K562 (cell line): ENCODE measurements at regions not wholly inside any gene's neighbourhood (a gene's known extent, or its start where the extent isn't known, plus 50 kb on each side); places are given as distances from the start of the nearest gene placed in this dataset.

Source experiments
- ATAC-seq: fragments of 200-7000 bp; cut with Tn5 transposase; 3 replicates; pipeline ENCODE4 v1.9.1; 2020; ENCODE audit warnings: moderate library complexity
- BruUV-seq: library from RNA; stranded (reverse); fragments of 400-500 nt; replicated peaks from 2 replicates; lab custom pipeline; 2021; lab: Mats Ljungman, UMichigan
- CTCF ChIA-PET: fragments of 300-600 bp; formaldehyde crosslinking; extraction: SDS; loops from one replicate; lab custom pipeline; 2021; ENCODE audit warnings: low intra/inter-chr PET ratio; lab: Yijun Ruan, JAX
- POLR2A ChIA-PET: fragments of 300-600, 350-650 bp; sonication (Branson Sonifier 250); formaldehyde crosslinking; extraction: SDS; loops from one replicate; lab custom pipeline; 2021; ENCODE audit warnings: antibody characterized with exemption, inconsistent platforms; lab: Yijun Ruan, JAX
- DNase-seq, 4 experiments: peaks; one replicate each; pipeline versions ENCODE4 v3.0.0 to v3.0.0-alpha.2; 2011 to 2018; ENCODE audit warnings: low spot score in 3 of 4, mixed read lengths in 3 of 4; ENCODE audit errors: extremely low read depth in 1 of 4
- FAIRE-seq: peaks from 2 replicates; lab custom pipeline; 2011; peaks lifted over from hg19 to GRCh38; lab: Jason Lieb, UNC
- H2AFZ ChIP-seq: 2 replicates; pipeline ENCODE4 v1.6.0; 2011; ENCODE audit warnings: low read depth, low read length, control low read depth, inconsistent platforms
- H3K27ac ChIP-seq: fragments of 200-600 bp; 3 replicates; pipeline ENCODE4 v1.8.0; 2011; ENCODE audit warnings: low read depth, mild to moderate bottlenecking, control low read depth, inconsistent platforms, low read length, moderate library complexity, mixed read lengths; ENCODE audit errors: extremely low read depth
- H3K27me3 ChIP-seq, 2 experiments: fragments of 300-600 bp in 1 of 2; 2 replicates in 1 of 2; 3 replicates in 1 of 2; pipeline versions ENCODE4 v1.6.0 to v1.8.0; 2011; ENCODE audit warnings: inconsistent platforms in 2 of 2, low read length in 2 of 2, mild to moderate bottlenecking in 1 of 2, mixed read lengths in 1 of 2, moderate library complexity in 1 of 2; ENCODE audit not compliant: control insufficient read depth in 2 of 2, insufficient read depth in 2 of 2
- H3K36me3 ChIP-seq: fragments of 300-600 bp; 3 replicates; pipeline ENCODE4 v1.8.0; 2011; ENCODE audit warnings: mild to moderate bottlenecking, low read length, inconsistent platforms; ENCODE audit not compliant: control insufficient read depth, insufficient read depth
- H3K4me1 ChIP-seq, 2 experiments: fragments of 200-600 bp in 1 of 2; replicated peaks in 1 of 2; 2 replicates in 1 of 2; 3 replicates in 1 of 2; pipeline versions ENCODE4 v1.5.1 to v1.8.0; 2011; ENCODE audit warnings: inconsistent platforms in 2 of 2, low read length in 2 of 2, mild to moderate bottlenecking in 1 of 2, mixed read lengths in 1 of 2, moderate library complexity in 1 of 2; ENCODE audit not compliant: control insufficient read depth in 2 of 2, insufficient read depth in 2 of 2
- H3K4me2 ChIP-seq: 2 replicates; pipeline ENCODE4 v1.6.1; 2011; ENCODE audit warnings: low read length, control low read depth, inconsistent platforms, mixed read lengths; ENCODE audit not compliant: insufficient read depth
- H3K4me3 ChIP-seq: fragments of 200-600 bp; sonication (generic), shearing (Covaris generic); 2 replicates; pipeline ENCODE4 v1.5.1; 2016; ENCODE audit warnings: control low read depth, inconsistent platforms
- H3K79me2 ChIP-seq: fragments of 200-600 bp; 3 replicates; pipeline ENCODE4 v1.8.0; 2011; ENCODE audit warnings: low read length, inconsistent platforms; ENCODE audit not compliant: control insufficient read depth, insufficient read depth
- H3K9ac ChIP-seq, 2 experiments: 2 replicates each; pipeline versions ENCODE4 v1.6.0 to v1.6.1; 2011; ENCODE audit warnings: low read depth in 2 of 2, low read length in 2 of 2, control low read depth in 1 of 2, inconsistent platforms in 1 of 2, mild to moderate bottlenecking in 1 of 2, mixed read lengths in 1 of 2; ENCODE audit not compliant: insufficient read depth in 1 of 2
- H3K9me1 ChIP-seq: one replicate; pipeline ENCODE4 v1.6.0; 2011; ENCODE audit warnings: inconsistent platforms, mild to moderate bottlenecking, low read length, moderate library complexity; ENCODE audit not compliant: control insufficient read depth, insufficient read depth
- H3K9me3 ChIP-seq: replicated peaks from 2 replicates; pipeline ENCODE4 v1.5.1; 2011; ENCODE audit warnings: low read depth, low read length, inconsistent platforms; ENCODE audit not compliant: control insufficient read depth, insufficient read depth
- H4K20me1 ChIP-seq: replicated peaks from 2 replicates; pipeline ENCODE4 v1.6.1; 2011; ENCODE audit warnings: low read length, inconsistent platforms, mixed read lengths; ENCODE audit not compliant: control insufficient read depth, insufficient read depth
- ARHGAP35 ChIP-seq: fragments of 450-650 bp; IDR thresholded peaks from 2 replicates; pipeline ENCODE4 v1.6.1; 2018; ENCODE audit not compliant: partially characterized antibody
- MTA1 ChIP-seq: fragments of 450-650 bp; IDR thresholded peaks from 2 replicates; pipeline ENCODE4 v1.6.1; 2017; ENCODE audit warnings: borderline replicate concordance
- NCOA2 ChIP-seq, 2 experiments: fragments of 450-650 bp; IDR thresholded peaks; 2 replicates each; pipeline ENCODE4 v1.6.1; 2018; ENCODE audit warnings: mild to moderate bottlenecking in 2 of 2, moderate library complexity in 1 of 2; ENCODE audit not compliant: partially characterized antibody in 2 of 2
- SFPQ ChIP-seq: fragments of 200-400 bp; formaldehyde crosslinking; IDR thresholded peaks from 2 replicates; pipeline ENCODE4 v1.6.1; 2017; ENCODE audit warnings: mild to moderate bottlenecking, low read depth, low read length, moderate library complexity
- WGBS: fragments of 100-300 bp; shearing (Covaris generic); methylation state at CpG from one replicate; pipeline ENCODE4 v1.1.6; 2016; ENCODE audit warnings: low coverage, mixed read lengths; ENCODE audit not compliant: insufficient coverage; ENCODE audit errors: missing lambda C conversion rate; 5-methylcytosine and 5-hydroxymethylcytosine counted together
- in situ Hi-C: fragments of 300-500 bp; cut with MboI; formaldehyde crosslinking; loops from 4 replicates; pipeline ENCODE4 v1.15.0; 2018; ENCODE audit warnings: inconsistent platforms, mixed read lengths
- intact Hi-C: fragments of 100-400 bp; cut with micrococcal nuclease; formaldehyde crosslinking; loops from 2 replicates; pipeline ENCODE4 v1.14.2; 2022

- H3K9me1 ChIP-seq, result no peaks in the 10 kb centered on the region
- H3K27me3 ChIP-seq, result no peaks in the 10 kb centered on the region
- ChIA-PET CTCF (no interaction called here), POLR2A (no interaction called here)
- H3K36me3 ChIP-seq, result no peaks in the 10 kb centered on the region
- no peak overlapping the region for H3K4me2 ChIP-seq
- ATAC-seq (no peak), FAIRE-seq (no peak), DNase-seq (no peak)
- BruUV-seq, result no TSS peak
- in situ Hi-C loops, result no loop called here
- no peaks in the 10 kb centered on the region for H3K9me3 ChIP-seq
- H4K20me1 ChIP-seq, result no peaks in the 10 kb centered on the region
- intact Hi-C loops, result no loop called here
- H3K79me2 ChIP-seq, result no peaks in the 10 kb centered on the region
- 0% methylated on average over 5 of the region's 5 CpGs for WGBS
- no peak overlapping the region for H3K9ac ChIP-seq
- H3K4me3 ChIP-seq, result no peak overlapping the region
- H3K27ac ChIP-seq, result no peak overlapping the region
- no peaks in the 10 kb centered on the region for H3K4me1 ChIP-seq
- no peak overlapping the region for H2AFZ ChIP-seq
- TF ChIP-seq NCOA2 (IDR thresholded peaks at IDR 0.05; ENCODE audit: partially characterized antibody in 2 of 2) (no peak), ARHGAP35 (no peak), MTA1 (no peak), SFPQ (no peak)
- TF ChIP-seq, all 486 proteins: peak for 0
These were observed 96.6 kb downstream of the SEC16B start for GRCh38 chr1:177873238-177873637.
